RWPE2 (cell line): ENCODE measurements at regions not wholly inside any gene's neighbourhood (a gene's known extent, or its start where the extent isn't known, plus 50 kb on each side); places are given as distances from the start of the nearest gene placed in this dataset.
"Not testable (repeated sequence)": the region's sequence is repeated elsewhere in the genome, so short reads cannot be mapped to it uniquely, and the experiment has no call there.

Source experiments
- ATAC-seq: fragments of 200-7000 bp; cut with Tn5 transposase; 3 replicates; pipeline ENCODE4 v1.9.1; 2021; ENCODE audit warnings: low read depth
- DNase-seq: peaks from one replicate; pipeline ENCODE4 v3.0.0-alpha.2; 2020; ENCODE audit warnings: low spot score
- H3K27ac ChIP-seq: fragments of 450-650 bp; 2 replicates; pipeline ENCODE4 v1.5.1; 2017; ENCODE audit warnings: mild to moderate bottlenecking; ENCODE audit not compliant: poor library complexity, severe bottlenecking
- H3K27me3 ChIP-seq: fragments of 250-450 bp; sonication (Bioruptor Pico); 2 replicates; pipeline ENCODE4 v1.5.1; 2021; ENCODE audit warnings: mild to moderate bottlenecking, moderate library complexity; ENCODE audit not compliant: insufficient read depth, poor library complexity, severe bottlenecking
- H3K36me3 ChIP-seq: fragments of 250-450 bp; sonication (Bioruptor Pico); 2 replicates; pipeline ENCODE4 v1.5.1; 2020; ENCODE audit warnings: low read depth, mild to moderate bottlenecking, moderate library complexity
- H3K4me1 ChIP-seq: fragments of 250-450 bp; sonication (Bioruptor Pico); 2 replicates; pipeline ENCODE4 v1.5.1; 2021; ENCODE audit warnings: mild to moderate bottlenecking, moderate library complexity; ENCODE audit not compliant: insufficient read depth, poor library complexity, severe bottlenecking
- H3K4me3 ChIP-seq: fragments of 250-450 bp; sonication (Bioruptor Pico); 2 replicates; pipeline ENCODE4 v1.5.1; 2021; ENCODE audit warnings: mild to moderate bottlenecking, moderate library complexity; ENCODE audit not compliant: severe bottlenecking
- H3K9me3 ChIP-seq: fragments of 250-450 bp; sonication (Bioruptor Pico); 2 replicates; pipeline ENCODE4 v1.5.1; 2021; ENCODE audit warnings: mild to moderate bottlenecking, moderate library complexity; ENCODE audit not compliant: severe bottlenecking
- TF ChIP-seq, protein P1 (sequence below): fragments of 450-650 bp; IDR thresholded peaks from one replicate; pipeline ENCODE4 v1.5.1; 2017; ENCODE audit warnings: mild to moderate bottlenecking, moderate library complexity; ENCODE audit not compliant: poor library complexity, severe bottlenecking

DNA sequence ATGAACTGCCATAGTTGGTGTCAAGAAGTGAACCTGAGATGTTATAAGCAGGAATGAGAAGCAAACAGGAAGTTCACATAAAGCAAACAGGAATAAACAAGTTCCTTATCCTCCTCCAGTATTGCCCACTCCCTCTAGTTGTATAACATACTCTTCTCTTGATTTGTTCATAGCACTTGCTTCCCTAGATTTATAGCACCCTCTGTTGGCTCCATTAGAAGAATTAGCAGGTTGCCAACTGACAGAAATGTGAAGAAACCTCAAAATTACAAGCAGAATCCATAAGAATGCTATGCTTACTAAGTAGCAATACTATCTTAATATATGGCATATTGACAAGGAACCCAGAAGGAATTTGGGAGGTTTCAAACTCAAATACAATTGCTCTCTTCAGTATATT lies 195.4 kb downstream of the TBX18 start:
- no peak overlapping the region for H3K4me3 ChIP-seq
- TF ChIP-seq, protein P1, sequence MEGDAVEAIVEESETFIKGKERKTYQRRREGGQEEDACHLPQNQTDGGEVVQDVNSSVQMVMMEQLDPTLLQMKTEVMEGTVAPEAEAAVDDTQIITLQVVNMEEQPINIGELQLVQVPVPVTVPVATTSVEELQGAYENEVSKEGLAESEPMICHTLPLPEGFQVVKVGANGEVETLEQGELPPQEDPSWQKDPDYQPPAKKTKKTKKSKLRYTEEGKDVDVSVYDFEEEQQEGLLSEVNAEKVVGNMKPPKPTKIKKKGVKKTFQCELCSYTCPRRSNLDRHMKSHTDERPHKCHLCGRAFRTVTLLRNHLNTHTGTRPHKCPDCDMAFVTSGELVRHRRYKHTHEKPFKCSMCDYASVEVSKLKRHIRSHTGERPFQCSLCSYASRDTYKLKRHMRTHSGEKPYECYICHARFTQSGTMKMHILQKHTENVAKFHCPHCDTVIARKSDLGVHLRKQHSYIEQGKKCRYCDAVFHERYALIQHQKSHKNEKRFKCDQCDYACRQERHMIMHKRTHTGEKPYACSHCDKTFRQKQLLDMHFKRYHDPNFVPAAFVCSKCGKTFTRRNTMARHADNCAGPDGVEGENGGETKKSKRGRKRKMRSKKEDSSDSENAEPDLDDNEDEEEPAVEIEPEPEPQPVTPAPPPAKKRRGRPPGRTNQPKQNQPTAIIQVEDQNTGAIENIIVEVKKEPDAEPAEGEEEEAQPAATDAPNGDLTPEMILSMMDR = peak; percentile 30
- no peaks in the 10 kb centered on the region for H3K9me3 ChIP-seq
- no peaks in the 10 kb centered on the region for H3K36me3 ChIP-seq
- no peak overlapping the region for H3K27ac ChIP-seq
- no peaks in the 10 kb centered on the region for H3K4me1 ChIP-seq
- ATAC-seq = no peak
- DNase-seq = no peak
- no peaks in the 10 kb centered on the region for H3K27me3 ChIP-seq

DNA sequence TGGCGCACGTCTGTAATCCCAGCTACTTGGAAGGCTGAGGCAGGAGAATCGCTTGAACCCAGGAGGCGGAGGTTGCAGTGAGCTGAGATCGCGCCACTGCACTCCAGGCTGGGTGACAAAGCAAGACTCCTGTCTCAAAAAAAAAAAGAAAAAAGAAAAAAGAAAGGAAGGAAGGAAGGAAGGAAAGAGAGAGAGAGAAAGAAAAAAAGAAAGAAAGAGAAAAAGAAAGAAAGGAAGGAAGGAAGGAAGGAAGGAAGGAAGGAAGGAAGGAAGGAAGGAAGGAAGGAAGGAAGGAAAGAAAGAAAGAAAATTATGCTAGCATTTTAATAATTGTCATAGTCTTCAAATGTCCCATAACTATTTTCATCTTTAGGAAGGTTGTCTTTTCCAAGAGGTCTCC lies 198.7 kb downstream of the TBX18 start:
- not testable (repeated sequence) for H3K27me3 ChIP-seq, H3K4me3 ChIP-seq, DNase-seq, H3K9me3 ChIP-seq, H3K27ac ChIP-seq, H3K36me3 ChIP-seq, ATAC-seq, H3K4me1 ChIP-seq

DNA sequence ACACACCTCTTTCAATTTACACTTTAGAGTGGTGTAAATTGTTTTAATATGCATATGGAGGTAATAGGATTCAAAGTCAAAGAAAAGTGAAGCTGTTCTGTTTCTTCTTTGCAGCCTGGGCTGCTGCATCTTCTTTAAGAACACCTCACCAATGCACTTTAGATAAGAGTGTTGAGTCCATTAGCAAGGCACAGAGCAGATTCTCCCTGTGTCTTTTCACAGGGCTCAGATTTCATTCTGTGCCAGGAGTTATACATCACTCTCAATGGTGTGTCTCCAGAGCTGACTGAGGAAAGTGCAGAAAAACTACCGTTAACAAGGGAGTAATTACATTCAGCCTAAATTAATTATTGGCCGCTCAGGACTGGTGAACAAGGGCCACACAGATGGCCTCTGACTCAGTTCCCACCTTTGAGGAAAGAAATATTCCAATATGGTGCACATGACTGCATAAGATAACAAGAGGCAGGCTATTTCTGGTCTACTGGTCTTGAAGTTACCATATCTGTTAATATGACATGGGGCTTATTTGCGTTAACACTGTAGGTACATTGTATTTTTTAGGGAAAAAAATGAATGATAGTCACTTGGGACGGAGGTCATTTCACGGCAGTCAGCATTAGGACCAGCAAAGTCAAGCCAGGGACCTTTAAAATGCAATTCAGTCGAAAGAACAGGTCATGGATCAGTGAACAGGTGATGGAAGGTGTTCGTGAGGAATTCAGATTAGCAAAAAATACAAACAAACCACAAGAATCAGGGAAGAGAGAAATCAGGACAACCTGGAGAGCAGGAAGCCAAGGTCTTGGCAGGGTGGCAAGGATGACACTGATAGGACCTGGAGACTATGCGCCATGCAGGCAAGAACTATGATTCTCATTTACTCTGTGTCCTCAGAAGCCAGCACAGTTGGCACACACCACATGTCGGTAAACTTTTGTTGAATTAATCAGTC lies 203.7 kb downstream of the TBX18 start:
- TF ChIP-seq, protein P1 = no peak
- Histone ChIP-seq H3K27me3 (no peaks in the 10 kb centered on the region), H3K9me3 (no peaks in the 10 kb centered on the region), H3K4me1 (no peaks in the 10 kb centered on the region), H3K36me3 (no peaks in the 10 kb centered on the region), H3K4me3 (no peak overlapping the region), H3K27ac (no peak overlapping the region)
- DNase-seq (no peak), ATAC-seq (no peak)

DNA sequence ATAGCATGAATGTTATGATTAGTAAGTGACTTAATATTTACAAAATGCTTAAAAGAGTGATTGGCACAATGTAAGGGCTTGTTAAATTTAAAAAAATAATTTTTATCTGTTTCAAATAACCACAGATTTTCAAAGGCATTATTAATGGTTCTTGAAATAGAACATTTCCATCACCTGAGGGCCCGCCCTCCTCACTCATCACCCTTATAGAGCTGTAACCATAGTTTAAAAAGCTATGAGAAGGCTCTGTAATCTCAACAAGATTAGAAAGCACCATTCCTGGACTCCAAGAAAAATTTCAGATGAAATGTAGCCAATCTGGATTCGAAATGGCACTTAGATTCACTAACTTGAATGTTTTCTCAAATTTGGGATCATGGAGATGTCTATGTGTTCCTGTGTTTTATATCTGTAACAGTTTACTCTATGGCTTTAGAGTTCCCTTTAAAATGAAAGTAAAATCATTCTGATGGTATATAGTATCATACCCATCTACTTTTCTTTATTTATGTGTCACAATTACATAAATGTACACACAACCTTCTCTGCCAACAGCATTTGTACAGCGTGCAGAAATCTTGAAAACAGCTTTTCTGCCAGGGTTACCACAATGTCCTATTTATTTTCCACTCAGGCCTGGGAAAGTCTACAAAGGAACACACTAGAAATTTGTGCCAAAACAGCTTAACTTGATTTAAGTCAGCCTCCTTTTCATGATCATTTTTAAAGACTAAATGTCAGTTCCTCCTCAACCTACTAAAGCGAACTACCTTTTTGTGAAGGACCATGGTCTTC lies 207.7 kb downstream of the TBX18 start:
- H3K27me3 ChIP-seq = no peaks in the 10 kb centered on the region
- TF ChIP-seq, protein P1 = no peak
- H3K4me1 ChIP-seq = no peaks in the 10 kb centered on the region
- H3K36me3 ChIP-seq = no peaks in the 10 kb centered on the region
- H3K9me3 ChIP-seq = no peaks in the 10 kb centered on the region
- H3K27ac ChIP-seq = no peak overlapping the region
- H3K4me3 ChIP-seq = no peak overlapping the region
- DNase-seq (no peak), ATAC-seq (no peak)

DNA sequence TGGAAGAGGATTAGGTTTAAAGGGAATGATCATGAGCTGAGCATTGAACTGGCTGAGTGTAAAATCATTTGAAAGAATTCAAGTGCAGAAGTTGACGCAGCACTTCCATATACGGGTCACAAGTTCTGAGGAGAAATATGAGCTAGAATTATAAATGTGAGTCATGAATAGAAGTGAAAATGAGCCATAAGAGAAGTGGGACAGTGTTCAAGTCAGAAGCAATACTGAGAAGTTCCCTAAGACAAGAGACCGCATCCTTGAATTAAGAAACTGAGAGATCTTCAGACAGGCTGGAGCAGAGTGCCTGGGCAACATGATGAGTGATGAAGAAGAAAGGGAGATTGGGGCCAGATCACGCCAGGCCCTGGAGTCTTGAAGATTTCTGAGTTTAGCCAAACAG lies 209.7 kb downstream of the TBX18 start:
- no peaks in the 10 kb centered on the region for H3K36me3 ChIP-seq
- no peak for ATAC-seq
- H3K9me3 ChIP-seq = no peaks in the 10 kb centered on the region
- DNase-seq = no peak
- H3K4me1 ChIP-seq = no peaks in the 10 kb centered on the region
- H3K4me3 ChIP-seq = no peak overlapping the region
- TF ChIP-seq, protein P1 = no peak
- no peaks in the 10 kb centered on the region for H3K27me3 ChIP-seq
- no peak overlapping the region for H3K27ac ChIP-seq
